Gastroesophageal sphincter (tissue), 4 donors: ENCODE measurements at regions not wholly inside any gene's neighbourhood (a gene's known extent, or its start where the extent isn't known, plus 50 kb on each side); places are given as distances from the start of the nearest gene placed in this dataset.
A peak's percentile ranks its signal among the peaks of the same experiment; 100 is the strongest.

Experiments used
- ATAC-seq: fragments of 150-250 bp; one replicate; pipeline ENCODE4 v1.9.1; 2016; ENCODE audit warnings: mild to moderate bottlenecking, moderate library complexity
- H3K27ac ChIP-seq, 4 donors: fragments of 200-600 bp; sonication (generic) in 3 of 4; 1 replicate in 3 of 4; 2 replicates in 1 of 4; pipeline ENCODE4 v1.5.1; 2016 to 2019
- H3K27me3 ChIP-seq: fragments of 200-600 bp; sonication (generic); one replicate; pipeline ENCODE4 v1.5.1; 2019
- H3K36me3 ChIP-seq, 2 donors: fragments of 200-600 bp; sonication (generic); one replicate each; pipeline ENCODE4 v1.5.1; 2019; ENCODE audit warnings: control low read depth in 1 of 2
- H3K4me1 ChIP-seq, 3 donors: fragments of 200-600 bp; sonication (generic); 1 replicate in 2 of 3; 2 replicates in 1 of 3; pipeline ENCODE4 v1.5.1; 2016 to 2019; ENCODE audit warnings: control low read depth in 2 of 3
- H3K4me3 ChIP-seq, 2 donors: fragments of 200-600 bp; sonication (generic); one replicate each; pipeline ENCODE4 v1.5.1; 2019; ENCODE audit warnings: mild to moderate bottlenecking in 1 of 2, moderate library complexity in 1 of 2
- H3K9me3 ChIP-seq, 3 donors: fragments of 200-600 bp; sonication (generic); one replicate each; pipeline ENCODE4 v1.5.1; 2017 to 2019; ENCODE audit warnings: control low read depth in 2 of 3
- EP300 ChIP-seq: sonication (generic); formaldehyde crosslinking; IDR thresholded peaks from one replicate; pipeline ENCODE4 v1.6.1; 2017; ENCODE audit warnings: antibody characterized with exemption, mild to moderate bottlenecking
- POLR2A ChIP-seq, 2 donors: fragments of 450-650 bp; IDR thresholded peaks; one replicate each; pipeline ENCODE4 v1.6.1; 2017; ENCODE audit warnings: antibody characterized with exemption in 2 of 2, mild to moderate bottlenecking in 2 of 2, moderate library complexity in 1 of 2
- POLR2AphosphoS5 ChIP-seq: sonication (generic); formaldehyde crosslinking; IDR thresholded peaks from one replicate; pipeline ENCODE4 v1.6.1; 2017; ENCODE audit warnings: antibody characterized with exemption
- WGBS, 2 donors: methylation state at CpG; one replicate each; pipeline ENCODE4 v1.1.5; 2018; ENCODE audit warnings: low coverage in 1 of 2; 5-methylcytosine and 5-hydroxymethylcytosine counted together
- TF ChIP-seq, protein P1 (sequence below), 4 experiments: fragments of 200-600 bp in 2 of 4; fragments of 450-650 bp in 2 of 4; sonication (generic) in 1 of 4; IDR thresholded peaks; one replicate each; pipeline ENCODE4 v1.5.1; 2017 to 2019; ENCODE audit warnings: antibody characterized with exemption in 4 of 4, mild to moderate bottlenecking in 2 of 4, moderate library complexity in 2 of 4

DNA sequence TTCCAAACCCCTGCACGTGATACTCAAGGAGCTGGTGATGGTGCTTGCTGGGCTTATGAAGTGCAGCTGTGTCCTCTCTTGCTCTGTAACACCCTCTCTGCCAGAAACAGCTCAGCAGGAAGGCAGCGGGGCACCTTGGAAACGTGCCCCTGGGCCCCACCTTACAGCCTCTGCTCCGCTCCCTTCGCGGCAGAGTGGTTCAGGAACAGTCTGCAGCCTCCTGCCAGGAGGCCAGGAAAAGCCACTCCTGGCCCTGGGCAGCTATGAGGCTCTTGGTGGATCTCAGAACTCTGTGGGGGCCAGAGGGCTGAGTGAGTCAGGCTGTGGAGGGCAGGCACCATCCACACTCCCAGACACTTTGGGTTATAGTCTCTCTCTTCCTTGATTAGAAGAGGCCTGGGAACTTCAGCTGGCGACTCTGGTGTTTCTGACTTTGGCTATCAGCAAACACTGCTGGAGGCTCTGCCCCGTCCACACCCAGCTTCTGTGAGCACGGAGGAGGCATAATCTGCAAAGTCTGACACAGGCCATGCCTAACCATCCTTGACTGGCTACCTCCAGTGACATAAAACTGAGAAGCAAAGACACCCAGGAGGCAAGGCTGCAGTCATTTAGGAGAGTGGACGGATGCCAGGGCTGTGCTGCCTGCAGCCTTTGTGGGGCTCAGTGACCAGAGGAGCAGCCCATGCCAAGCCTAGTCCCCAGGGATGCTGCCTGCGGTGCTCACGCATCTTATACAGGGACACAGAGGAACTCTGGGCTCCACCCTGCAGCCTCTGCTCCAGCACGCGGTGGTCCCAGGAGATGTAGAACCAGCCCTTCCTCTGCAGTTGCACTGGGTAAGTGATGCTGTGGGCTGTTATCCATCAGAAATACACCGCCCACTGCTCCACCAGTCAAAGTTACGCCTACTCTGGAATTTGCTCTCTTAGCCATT, 65.3 kb downstream of the METRNL start:
- Histone ChIP-seq H3K4me1 (peaks cover 0 to 5% (median 0%) of the 10 kb centered on the region in 3 donors), H3K4me3 (no peak overlapping the region), H3K27ac (peak overlapping the region in 3 of 4 donors; percentile 17 to 57 (median 38)), H3K9me3 (no peaks in the 10 kb centered on the region), H3K36me3 (no peaks in the 10 kb centered on the region), H3K27me3 (no peaks in the 10 kb centered on the region)
- TF ChIP-seq, protein P1, sequence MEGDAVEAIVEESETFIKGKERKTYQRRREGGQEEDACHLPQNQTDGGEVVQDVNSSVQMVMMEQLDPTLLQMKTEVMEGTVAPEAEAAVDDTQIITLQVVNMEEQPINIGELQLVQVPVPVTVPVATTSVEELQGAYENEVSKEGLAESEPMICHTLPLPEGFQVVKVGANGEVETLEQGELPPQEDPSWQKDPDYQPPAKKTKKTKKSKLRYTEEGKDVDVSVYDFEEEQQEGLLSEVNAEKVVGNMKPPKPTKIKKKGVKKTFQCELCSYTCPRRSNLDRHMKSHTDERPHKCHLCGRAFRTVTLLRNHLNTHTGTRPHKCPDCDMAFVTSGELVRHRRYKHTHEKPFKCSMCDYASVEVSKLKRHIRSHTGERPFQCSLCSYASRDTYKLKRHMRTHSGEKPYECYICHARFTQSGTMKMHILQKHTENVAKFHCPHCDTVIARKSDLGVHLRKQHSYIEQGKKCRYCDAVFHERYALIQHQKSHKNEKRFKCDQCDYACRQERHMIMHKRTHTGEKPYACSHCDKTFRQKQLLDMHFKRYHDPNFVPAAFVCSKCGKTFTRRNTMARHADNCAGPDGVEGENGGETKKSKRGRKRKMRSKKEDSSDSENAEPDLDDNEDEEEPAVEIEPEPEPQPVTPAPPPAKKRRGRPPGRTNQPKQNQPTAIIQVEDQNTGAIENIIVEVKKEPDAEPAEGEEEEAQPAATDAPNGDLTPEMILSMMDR (IDR thresholded peaks at IDR 0.05): no peak
- TF ChIP-seq POLR2A (IDR thresholded peaks at IDR 0.05) (no peak), POLR2AphosphoS5 (no peak), EP300 (no peak)
- ATAC-seq: peak; percentile 83
- WGBS, 2 donors: 27 to 64% methylated on average over 3 of the region's 16 CpGs

DNA sequence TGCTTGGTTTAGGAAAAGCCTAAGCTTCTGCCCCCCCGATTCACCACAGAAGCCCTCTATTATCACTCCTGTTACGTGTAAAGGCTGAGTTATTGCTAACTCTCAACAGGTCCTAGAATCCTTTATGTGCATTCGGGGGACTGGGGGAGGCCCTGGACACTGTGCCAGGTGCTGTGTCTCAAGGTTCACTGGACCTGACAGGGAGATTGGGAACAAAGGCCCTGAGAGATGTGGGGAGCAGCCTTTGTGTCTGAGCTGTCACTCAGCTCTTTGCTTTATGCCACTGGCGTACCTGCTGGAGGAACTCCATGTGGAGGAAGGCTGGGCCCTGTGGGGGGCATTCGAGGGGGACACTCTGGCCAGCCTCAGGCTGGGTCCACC, 65.9 kb downstream of the METRNL start:
- no peaks in the 10 kb centered on the region for H3K36me3 ChIP-seq
- no peaks in the 10 kb centered on the region for H3K27me3 ChIP-seq
- no peak for ATAC-seq
- H3K4me3 ChIP-seq: no peak overlapping the region
- no peak for TF ChIP-seq POLR2AphosphoS5
- TF ChIP-seq, protein P1 (IDR thresholded peaks at IDR 0.05): no peak
- no peak for TF ChIP-seq POLR2A (IDR thresholded peaks at IDR 0.05)
- TF ChIP-seq EP300: no peak
- H3K4me1 ChIP-seq: peaks cover 0 to 5% (median 0%) of the 10 kb centered on the region in 3 donors
- WGBS, 2 donors: 60 to 71% methylated on average over 2 to 3 of the region's 5 CpGs
- H3K27ac ChIP-seq: peak overlapping the region in 2 of 4 donors; percentile 48 to 57
- no peaks in the 10 kb centered on the region for H3K9me3 ChIP-seq

DNA sequence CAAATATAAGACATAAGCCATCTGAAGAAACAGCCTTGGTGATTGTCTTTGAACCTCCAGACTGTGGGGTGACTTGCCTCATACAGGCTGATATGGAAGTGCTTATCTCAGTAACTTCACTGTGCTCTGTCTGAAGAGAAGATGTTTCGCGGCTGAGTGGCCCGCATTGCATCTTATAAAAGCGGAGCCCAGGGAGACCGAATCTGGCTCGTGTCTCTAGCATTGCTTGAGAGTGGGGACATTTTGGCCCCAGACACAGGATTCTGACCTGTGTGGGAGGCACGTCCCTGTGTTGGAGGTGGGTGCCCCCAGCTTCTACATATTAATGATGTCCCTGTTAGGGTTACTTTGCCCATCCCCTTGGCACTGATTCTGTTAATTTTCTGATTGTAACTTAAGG, 66.4 kb downstream of the METRNL start:
- no peaks in the 10 kb centered on the region for H3K36me3 ChIP-seq
- H3K4me1 ChIP-seq: peaks cover 0 to 5% (median 0%) of the 10 kb centered on the region in 3 donors
- H3K27ac ChIP-seq: peak overlapping the region in 2 of 4 donors; percentile 48 to 57
- H3K27me3 ChIP-seq: no peaks in the 10 kb centered on the region
- H3K4me3 ChIP-seq: no peak overlapping the region
- no peak for TF ChIP-seq POLR2A (IDR thresholded peaks at IDR 0.05)
- H3K9me3 ChIP-seq: no peaks in the 10 kb centered on the region
- no peak for ATAC-seq
- WGBS, 2 donors: 89 to 91% methylated on average over 3 to 5 of the region's 7 CpGs

DNA sequence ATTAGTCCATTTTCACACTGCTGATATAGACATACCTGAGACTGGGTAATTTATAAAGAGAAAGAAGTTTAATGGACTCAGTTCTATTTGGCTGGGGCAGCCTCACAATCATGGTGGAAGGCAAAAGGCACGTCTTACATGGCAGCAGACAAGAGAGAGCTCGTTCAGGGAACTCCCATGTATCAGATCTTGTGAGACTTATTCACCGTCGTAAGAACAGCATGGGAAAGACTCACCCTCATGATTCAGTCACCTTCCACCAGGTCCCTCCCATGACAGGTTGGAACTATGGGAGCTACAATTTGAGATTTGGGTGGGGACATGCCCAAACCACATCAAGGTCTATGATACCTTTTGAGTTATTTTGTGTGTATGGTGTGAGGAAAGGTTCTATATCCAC, 66.9 kb downstream of the METRNL start:
- Histone ChIP-seq H3K4me1 (peaks cover 0 to 5% (median 5%) of the 10 kb centered on the region in 3 donors), H3K36me3 (no peaks in the 10 kb centered on the region), H3K27ac (no peak overlapping the region), H3K4me3 (no peak overlapping the region), H3K9me3 (no peaks in the 10 kb centered on the region), H3K27me3 (no peaks in the 10 kb centered on the region)
- 80 to 85% methylated on average over 4 of the region's 4 CpGs for WGBS, 2 donors
- no peak for ATAC-seq
- TF ChIP-seq POLR2AphosphoS5: no peak
- no peak for TF ChIP-seq EP300
- TF ChIP-seq POLR2A (IDR thresholded peaks at IDR 0.05): no peak
- TF ChIP-seq, protein P1 (IDR thresholded peaks at IDR 0.05): no peak

DNA sequence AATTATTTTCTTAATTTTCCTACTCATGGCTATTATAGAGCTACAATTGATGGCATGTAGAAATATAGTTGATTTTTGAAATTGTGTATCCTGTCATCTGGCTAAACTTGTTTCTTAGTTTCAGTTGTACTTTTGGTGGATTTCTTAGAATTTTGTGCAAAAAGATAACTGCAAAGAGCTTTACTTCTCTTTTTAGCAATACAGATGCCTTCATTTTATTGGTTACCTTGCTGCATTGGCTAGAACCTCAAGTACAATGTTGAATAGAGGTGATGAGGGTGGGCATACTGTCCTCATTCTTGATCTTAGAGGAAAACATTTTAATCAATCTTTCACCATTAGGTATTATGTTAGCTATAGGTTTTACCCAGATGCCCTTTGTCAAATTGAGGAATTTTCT, 67.9 kb downstream of the METRNL start:
- Histone ChIP-seq H3K27me3 (no peaks in the 10 kb centered on the region), H3K36me3 (no peaks in the 10 kb centered on the region), H3K4me3 (no peak overlapping the region), H3K27ac (no peak overlapping the region), H3K9me3 (no peaks in the 10 kb centered on the region), H3K4me1 (peaks cover 0 to 14% (median 8%) of the 10 kb centered on the region in 3 donors)
- TF ChIP-seq POLR2A (IDR thresholded peaks at IDR 0.05) (no peak), EP300 (no peak), POLR2AphosphoS5 (no peak)
- TF ChIP-seq, protein P1 (IDR thresholded peaks at IDR 0.05): no peak
- no peak for ATAC-seq
